GM21825 (cell line): ENCODE measurements at regions not wholly inside any gene's neighbourhood (a gene's known extent, or its start where the extent isn't known, plus 50 kb on each side); places are given as distances from the start of the nearest gene placed in this dataset.
"Not testable (repeated sequence)": the region's sequence is repeated elsewhere in the genome, so short reads cannot be mapped to it uniquely, and the experiment has no call there.

Experiments used
- ATAC-seq: cut with Tn5 transposase; IDR thresholded peaks from one replicate; pipeline ENCODE4 v1.9.1; 2021; ENCODE audit warnings: mild to moderate bottlenecking, moderate library complexity; ENCODE audit not compliant: unreplicated experiment

GRCh38 chr7:119665796-119666195 is 607.2 kb upstream of the KCND2 start:
- no peak for ATAC-seq

GRCh38 chr7:119681336-119681735 is 591.6 kb upstream of the KCND2 start:
- no peak for ATAC-seq

- no peak for ATAC-seq
Observed at GRCh38 chr7:119684763-119685162, 588.2 kb upstream of the KCND2 start.

GRCh38 chr7:119685906-119686305 is 587.1 kb upstream of the KCND2 start:
- no peak for ATAC-seq

GRCh38 chr7:119688831-119689230 is 584.1 kb upstream of the KCND2 start:
- ATAC-seq = no peak

GRCh38 chr7:119692541-119692940 is 580.4 kb upstream of the KCND2 start:
- ATAC-seq = no peak

GRCh38 chr7:119694506-119694905 is 578.5 kb upstream of the KCND2 start:
- ATAC-seq = no peak

- no peak for ATAC-seq
Observed at GRCh38 chr7:119696336-119696735, 576.6 kb upstream of the KCND2 start.

- ATAC-seq = no peak
Observed at GRCh38 chr7:119703895-119704294, 569.1 kb upstream of the KCND2 start.

GRCh38 chr7:119706608-119707007 is 566.4 kb upstream of the KCND2 start:
- no peak for ATAC-seq

GRCh38 chr7:119708891-119709290 is 564.1 kb upstream of the KCND2 start:
- no peak for ATAC-seq

GRCh38 chr7:119711104-119711503 is 561.9 kb upstream of the KCND2 start:
- no peak for ATAC-seq

GRCh38 chr7:119712886-119713462 is 560.0 kb upstream of the KCND2 start:
- no peak for ATAC-seq

GRCh38 chr7:119713606-119714005 is 559.4 kb upstream of the KCND2 start:
- no peak for ATAC-seq

- no peak for ATAC-seq
Observed at GRCh38 chr7:119720541-119720940, 552.4 kb upstream of the KCND2 start.

- no peak for ATAC-seq
Observed at GRCh38 chr7:119724041-119724792, 548.8 kb upstream of the KCND2 start.

GRCh38 chr7:119733127-119733879 is 539.7 kb upstream of the KCND2 start:
- no peak for ATAC-seq

GRCh38 chr7:119737390-119737789 is 535.6 kb upstream of the KCND2 start:
- no peak for ATAC-seq

- not testable (repeated sequence) for ATAC-seq
Observed at GRCh38 chr7:119745280-119745679, 527.7 kb upstream of the KCND2 start.

- no peak for ATAC-seq
Observed at GRCh38 chr7:119748251-119748860, 524.6 kb upstream of the KCND2 start.

GRCh38 chr7:119748991-119749390 is 524.0 kb upstream of the KCND2 start:
- ATAC-seq = no peak

- no peak for ATAC-seq
Observed at GRCh38 chr7:119756687-119757086, 516.3 kb upstream of the KCND2 start.
